SK-N-SH (cell line): ENCODE measurements at regions not wholly inside any gene's neighbourhood (a gene's known extent, or its start where the extent isn't known, plus 50 kb on each side); places are given as distances from the start of the nearest gene placed in this dataset.

Experiments used
- EZH2phosphoT487 ChIP-seq: fragments of 200-600 bp; sonication (generic); IDR thresholded peaks from 2 replicates; pipeline ENCODE4 v1.6.1; 2017; ENCODE audit warnings: low read depth, mixed run types, mild to moderate bottlenecking, antibody characterized with exemption, moderate library complexity, borderline replicate concordance
- RXRA ChIP-seq: IDR thresholded peaks from 2 replicates; pipeline ENCODE4 v1.4.0; 2012; ENCODE audit warnings: low read depth, mild to moderate bottlenecking, borderline replicate concordance
- YY1 ChIP-seq: IDR thresholded peaks from 2 replicates; pipeline ENCODE4 v1.4.0; 2012; ENCODE audit warnings: low read depth, mild to moderate bottlenecking

DNA sequence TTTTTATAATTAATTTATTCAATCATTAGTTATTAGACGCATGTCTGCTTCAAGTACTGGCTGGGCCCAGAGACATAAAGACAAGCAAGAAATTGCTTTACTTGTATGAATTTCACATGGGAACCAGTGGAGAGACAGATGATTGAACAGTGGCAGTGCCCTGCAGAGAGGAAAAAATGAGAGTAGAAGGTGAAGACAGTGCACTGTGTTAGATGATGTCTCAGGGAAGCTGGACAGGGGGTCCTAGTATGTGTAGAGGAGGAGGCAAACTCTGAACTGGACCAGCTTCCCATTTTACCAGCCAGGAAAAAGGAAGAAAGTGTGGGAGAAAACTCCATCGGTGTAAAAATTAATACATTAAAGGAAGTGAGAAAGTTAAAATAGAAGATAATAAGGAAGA lies 126.0 kb downstream of the BACH1 start:
- TF ChIP-seq YY1 (no peak), EZH2phosphoT487 (no peak), RXRA (no peak)
